ENCODE measurements at regions not wholly inside any gene's neighbourhood (a gene's known extent, or its start where the extent isn't known, plus 50 kb on each side); places are given as distances from the start of the nearest gene placed in this dataset.
"Not testable (repeated sequence)": the region's sequence is repeated elsewhere in the genome, so short reads cannot be mapped to it uniquely, and the experiment has no call there.

DNA sequence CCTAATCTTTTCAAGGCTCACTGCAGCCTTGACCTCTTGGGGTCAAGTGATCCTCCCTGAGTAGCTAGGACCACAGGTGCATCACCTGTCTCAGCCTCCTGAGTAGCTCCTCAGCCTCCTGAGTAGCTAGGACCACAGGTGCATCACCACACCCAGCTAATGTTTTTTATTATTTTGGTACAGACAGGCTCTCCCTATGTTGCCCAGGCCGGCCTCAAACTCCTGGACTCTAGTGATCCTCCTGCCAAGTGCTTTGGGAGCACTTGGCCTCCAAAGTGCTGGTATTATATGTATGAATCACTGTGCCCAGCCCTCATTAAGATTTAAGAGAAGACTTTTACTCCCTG lies 58.5 kb upstream of the S1PR1 start:
- ChIA-PET CTCF (no interaction called here), POLR2A (no interaction called here)
- TF ChIP-seq FOXM1 (IDR thresholded peaks at IDR 0.05; ENCODE audit: borderline replicate concordance) (no peak), CTBP1 (IDR thresholded peaks at IDR 0.05; ENCODE audit: borderline replicate concordance) (no peak), ARNT (IDR thresholded peaks at IDR 0.05) (no peak), FOXK2 (IDR thresholded peaks at IDR 0.05) (no peak), ZNF384 (IDR thresholded peaks at IDR 0.05) (no peak), LEF1 (IDR thresholded peaks at IDR 0.05; ENCODE audit: borderline replicate concordance) (no peak), HDGF (IDR thresholded peaks at IDR 0.05; ENCODE audit: borderline replicate concordance) (no peak), NFRKB (IDR thresholded peaks at IDR 0.05) (no peak), TARDBP (IDR thresholded peaks at IDR 0.05) (no peak), ELF4 (IDR thresholded peaks at IDR 0.05) (no peak), FOXA1 (IDR thresholded peaks at IDR 0.05) (no peak), BHLHE40 (IDR thresholded peaks at IDR 0.05; ENCODE audit: borderline replicate concordance) (no peak), L3MBTL2 (conservative IDR thresholded peaks at IDR 0.05) (no peak), SP1 (IDR thresholded peaks at IDR 0.05) (no peak)
- TF ChIP-seq, protein P1, sequence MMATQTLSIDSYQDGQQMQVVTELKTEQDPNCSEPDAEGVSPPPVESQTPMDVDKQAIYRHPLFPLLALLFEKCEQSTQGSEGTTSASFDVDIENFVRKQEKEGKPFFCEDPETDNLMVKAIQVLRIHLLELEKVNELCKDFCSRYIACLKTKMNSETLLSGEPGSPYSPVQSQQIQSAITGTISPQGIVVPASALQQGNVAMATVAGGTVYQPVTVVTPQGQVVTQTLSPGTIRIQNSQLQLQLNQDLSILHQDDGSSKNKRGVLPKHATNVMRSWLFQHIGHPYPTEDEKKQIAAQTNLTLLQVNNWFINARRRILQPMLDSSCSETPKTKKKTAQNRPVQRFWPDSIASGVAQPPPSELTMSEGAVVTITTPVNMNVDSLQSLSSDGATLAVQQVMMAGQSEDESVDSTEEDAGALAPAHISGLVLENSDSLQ (IDR thresholded peaks at IDR 0.05), result no peak
- DNase-seq (ENCODE audit: extremely low spot score), result no peak

DNA sequence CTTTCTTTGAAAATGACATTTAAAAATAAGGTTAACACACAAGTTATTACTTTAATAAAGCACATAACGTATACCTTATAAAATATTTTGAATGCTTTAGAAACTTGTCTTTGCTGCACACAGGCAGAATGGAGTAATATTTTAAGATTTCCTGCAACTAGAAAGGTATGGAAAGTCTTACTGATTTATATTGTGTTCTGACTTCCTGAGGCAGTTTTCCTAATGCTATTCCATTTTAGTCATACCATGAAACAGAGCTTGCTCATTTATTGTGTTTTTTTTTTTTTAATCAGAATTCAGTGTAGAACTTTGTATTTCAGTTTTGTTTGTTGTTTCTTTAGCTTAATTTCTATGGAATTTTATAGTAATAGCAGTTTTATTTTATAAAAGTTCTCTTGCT lies 60.9 kb upstream of the S1PR1 start:
- DNase-seq (ENCODE audit: extremely low spot score), result no peak
- POLR2A ChIA-PET, result no interaction called here
- CTCF ChIA-PET, result no interaction called here
- TF ChIP-seq HDGF (IDR thresholded peaks at IDR 0.05; ENCODE audit: borderline replicate concordance) (no peak), SP1 (IDR thresholded peaks at IDR 0.05) (no peak), LEF1 (IDR thresholded peaks at IDR 0.05; ENCODE audit: borderline replicate concordance) (no peak), FOXA1 (IDR thresholded peaks at IDR 0.05) (no peak), ELF4 (IDR thresholded peaks at IDR 0.05) (no peak), FOXK2 (IDR thresholded peaks at IDR 0.05) (no peak), L3MBTL2 (conservative IDR thresholded peaks at IDR 0.05) (no peak)
- TF ChIP-seq, protein P1 (IDR thresholded peaks at IDR 0.05), result no peak

DNA sequence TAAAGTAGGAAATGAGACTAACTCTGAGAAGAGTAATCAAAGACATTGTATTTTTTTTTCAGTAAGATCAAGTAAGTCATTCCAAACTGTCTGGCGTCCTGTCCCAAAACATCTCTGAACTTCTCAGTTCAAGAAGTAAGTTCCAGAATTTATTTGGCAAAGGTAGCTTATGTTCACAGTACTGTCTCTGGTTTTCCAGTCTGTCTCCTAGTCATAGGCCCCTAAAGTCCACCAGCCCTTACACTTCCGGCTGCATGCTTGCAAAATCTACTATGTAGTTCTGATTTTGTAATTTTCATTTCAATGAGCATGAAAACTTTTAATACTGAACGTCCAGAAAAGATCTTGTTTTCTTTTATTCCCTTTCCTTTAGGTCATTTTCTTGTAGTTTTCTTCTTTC lies 61.4 kb upstream of the S1PR1 start:
- DNase-seq (ENCODE audit: extremely low spot score), result no peak
- ChIA-PET CTCF (interaction anchor here (1.1 kb wide), 1 partner anchor 10 kb away, joined by 5 read pairs; no protein-coding TSS in a partner anchor), POLR2A (no interaction called here)
- no peak for TF ChIP-seq L3MBTL2 (conservative IDR thresholded peaks at IDR 0.05)

DNA sequence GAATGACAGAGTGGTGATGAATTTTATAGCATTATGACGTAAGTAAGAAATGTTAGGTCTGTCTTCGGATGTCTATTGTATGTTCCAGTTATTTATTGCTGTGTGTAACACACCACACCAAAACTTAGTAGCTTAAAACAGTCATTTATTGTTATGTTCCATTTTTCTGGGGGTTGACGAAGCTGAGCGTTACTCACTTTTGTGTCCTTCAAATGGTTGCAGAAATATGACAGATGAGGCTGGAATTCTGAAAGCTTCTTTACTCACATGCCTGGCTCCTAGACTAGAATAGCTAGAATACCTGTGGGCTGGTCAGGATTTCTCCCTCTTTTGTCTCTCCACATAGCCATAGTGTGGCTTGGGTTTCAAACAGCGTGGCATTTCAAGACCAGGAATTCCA lies 62.1 kb upstream of the S1PR1 start:
- POLR2A ChIA-PET, result no interaction called here
- TF ChIP-seq LEF1 (IDR thresholded peaks at IDR 0.05; ENCODE audit: borderline replicate concordance), result no peak
- no peak for TF ChIP-seq CTBP1 (IDR thresholded peaks at IDR 0.05; ENCODE audit: borderline replicate concordance)
- CTCF ChIA-PET, result interaction anchor here (1.1 kb wide), 1 partner anchor 10 kb away, joined by 5 read pairs; no protein-coding TSS in a partner anchor
- DNase-seq (ENCODE audit: extremely low spot score), result no peak

DNA sequence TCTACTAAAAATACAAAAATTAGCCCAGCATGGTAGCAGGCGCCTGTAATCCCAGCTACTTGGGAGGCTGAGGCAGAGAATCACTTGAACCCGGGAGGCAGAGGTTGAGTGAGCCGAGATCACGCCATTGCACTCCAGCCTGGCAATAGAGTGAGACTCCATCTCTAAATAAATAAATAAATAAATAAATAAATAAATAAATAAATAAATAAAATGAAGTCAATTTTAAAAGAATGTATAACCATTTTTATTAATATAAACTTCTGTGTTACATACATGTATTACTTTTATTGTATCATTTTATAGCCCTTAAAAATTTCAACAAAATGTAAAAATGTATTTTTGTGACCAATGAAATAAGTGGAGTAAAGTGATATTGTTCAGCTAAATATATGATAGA lies 62.5 kb upstream of the S1PR1 start:
- DNase-seq (ENCODE audit: extremely low spot score); CTCF ChIA-PET; POLR2A ChIA-PET: not testable (repeated sequence)

DNA sequence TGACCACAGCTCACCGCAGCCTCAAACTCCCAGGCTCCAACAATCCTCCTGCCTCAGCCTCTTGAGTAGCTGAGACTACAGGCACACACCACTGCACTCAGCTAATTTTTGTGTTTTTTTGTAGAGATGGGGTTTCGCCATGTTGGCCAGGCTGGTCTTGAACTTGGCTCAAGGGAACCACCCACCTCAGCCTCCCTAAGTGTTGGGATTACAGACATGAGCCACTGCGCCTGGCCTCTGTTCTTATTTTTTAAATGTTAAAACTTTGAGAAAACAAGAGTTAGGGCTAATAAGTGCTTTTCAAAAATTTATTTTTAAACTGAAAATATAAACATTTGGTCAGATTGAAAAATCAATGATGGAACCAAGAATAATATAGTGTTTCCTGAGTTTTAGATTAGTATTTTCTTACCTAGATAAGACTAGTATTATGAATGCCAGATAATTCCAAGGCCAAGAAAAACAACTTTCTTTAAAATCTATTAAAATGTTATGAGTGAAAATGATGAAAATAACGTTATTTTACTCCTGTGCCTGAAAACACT lies 66.2 kb upstream of the S1PR1 start:
- POLR2A ChIA-PET, result no interaction called here
- DNase-seq (ENCODE audit: extremely low spot score), result no peak
- CTCF ChIA-PET, result no interaction called here
- TF ChIP-seq FOXA1 (IDR thresholded peaks at IDR 0.05) (no peak), FOXK2 (IDR thresholded peaks at IDR 0.05) (no peak), ELF4 (IDR thresholded peaks at IDR 0.05) (no peak), SUZ12 (IDR thresholded peaks at IDR 0.05) (no peak), CTBP1 (IDR thresholded peaks at IDR 0.05; ENCODE audit: borderline replicate concordance) (no peak), ZNF384 (IDR thresholded peaks at IDR 0.05) (no peak), NFRKB (IDR thresholded peaks at IDR 0.05) (no peak), FOXM1 (IDR thresholded peaks at IDR 0.05; ENCODE audit: borderline replicate concordance) (no peak)

DNA sequence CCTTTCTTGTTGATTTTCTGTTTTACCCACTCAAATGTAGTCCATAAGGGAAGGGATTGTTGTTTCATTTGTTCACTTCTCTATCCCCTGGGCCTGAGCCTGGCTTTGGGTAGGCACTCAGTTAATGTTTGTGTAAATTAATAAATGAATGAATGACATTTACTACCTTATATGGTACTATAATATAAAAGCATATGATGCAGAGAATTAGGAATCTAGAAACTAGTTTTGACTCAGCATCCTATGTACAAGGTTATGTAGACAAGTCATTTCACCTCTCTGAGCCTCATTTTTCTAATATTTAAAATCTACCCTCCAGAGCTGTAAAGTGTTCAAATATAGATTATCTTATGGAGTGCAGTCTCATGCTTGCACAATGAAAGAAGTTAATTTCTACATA lies 68.9 kb upstream of the S1PR1 start:
- CTCF ChIA-PET, result no interaction called here
- POLR2A ChIA-PET, result no interaction called here
- TF ChIP-seq FOXA1 (IDR thresholded peaks at IDR 0.05) (no peak), NFRKB (IDR thresholded peaks at IDR 0.05) (no peak), HDGF (IDR thresholded peaks at IDR 0.05; ENCODE audit: borderline replicate concordance) (no peak), ZNF384 (IDR thresholded peaks at IDR 0.05) (no peak), TARDBP (IDR thresholded peaks at IDR 0.05) (no peak), CTBP1 (IDR thresholded peaks at IDR 0.05; ENCODE audit: borderline replicate concordance) (no peak), L3MBTL2 (conservative IDR thresholded peaks at IDR 0.05) (no peak), ELF4 (IDR thresholded peaks at IDR 0.05) (no peak), SP1 (IDR thresholded peaks at IDR 0.05) (no peak), ARNT (IDR thresholded peaks at IDR 0.05) (no peak), SUZ12 (IDR thresholded peaks at IDR 0.05) (no peak), FOXM1 (IDR thresholded peaks at IDR 0.05; ENCODE audit: borderline replicate concordance) (no peak), BHLHE40 (IDR thresholded peaks at IDR 0.05; ENCODE audit: borderline replicate concordance) (no peak), LEF1 (IDR thresholded peaks at IDR 0.05; ENCODE audit: borderline replicate concordance) (no peak), FOXK2 (IDR thresholded peaks at IDR 0.05) (no peak)
- TF ChIP-seq, protein P1 (IDR thresholded peaks at IDR 0.05), result no peak
- no peak for DNase-seq (ENCODE audit: extremely low spot score)

Data from HEK293T (cell line).